GM21723 (cell line): ENCODE measurements at regions not wholly inside any gene's neighbourhood (a gene's known extent, or its start where the extent isn't known, plus 50 kb on each side); places are given as distances from the start of the nearest gene placed in this dataset.
A peak's percentile ranks its signal among the peaks of the same experiment; 100 is the strongest.

Experiments
- ATAC-seq: cut with Tn5 transposase; IDR thresholded peaks from one replicate; pipeline ENCODE4 v1.9.1; 2021; ENCODE audit warnings: mild to moderate bottlenecking, moderate library complexity; ENCODE audit not compliant: unreplicated experiment

DNA sequence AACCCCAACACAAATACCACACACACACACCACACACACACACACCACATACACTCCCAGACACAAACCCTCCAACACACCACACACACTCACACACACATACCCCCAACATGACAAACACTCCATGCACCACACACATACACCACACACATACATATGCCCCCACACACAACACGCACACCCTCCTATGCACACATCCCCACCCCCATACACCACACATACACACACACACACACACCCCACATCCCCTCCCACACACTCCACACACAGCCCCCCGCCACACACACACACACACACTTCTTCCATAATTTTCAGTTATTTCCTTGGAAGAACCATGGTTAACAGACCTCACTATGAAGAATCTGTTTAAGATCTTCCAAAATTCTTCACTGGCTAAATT, 173.5 kb upstream of the KCNIP4 start:
- ATAC-seq, result no peak

DNA sequence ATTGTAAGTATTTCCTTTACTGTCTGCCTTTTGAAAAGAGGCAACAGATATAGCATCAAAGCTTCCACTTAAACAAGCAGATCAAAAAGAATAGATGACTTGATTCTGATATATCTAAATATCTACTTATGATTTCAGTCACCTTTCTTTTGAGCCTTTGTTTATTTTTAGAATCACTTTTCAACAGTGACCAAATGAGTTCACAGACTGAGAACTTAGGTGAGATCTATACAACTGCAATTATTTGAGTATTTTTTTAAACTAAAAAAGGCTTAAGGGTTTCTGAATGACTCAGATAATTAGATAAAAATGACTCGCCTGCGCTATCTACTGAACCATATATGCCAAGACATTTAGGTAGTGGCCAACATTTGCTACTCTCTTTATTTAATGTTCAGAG, 166.7 kb upstream of the KCNIP4 start:
- ATAC-seq, result no peak

DNA sequence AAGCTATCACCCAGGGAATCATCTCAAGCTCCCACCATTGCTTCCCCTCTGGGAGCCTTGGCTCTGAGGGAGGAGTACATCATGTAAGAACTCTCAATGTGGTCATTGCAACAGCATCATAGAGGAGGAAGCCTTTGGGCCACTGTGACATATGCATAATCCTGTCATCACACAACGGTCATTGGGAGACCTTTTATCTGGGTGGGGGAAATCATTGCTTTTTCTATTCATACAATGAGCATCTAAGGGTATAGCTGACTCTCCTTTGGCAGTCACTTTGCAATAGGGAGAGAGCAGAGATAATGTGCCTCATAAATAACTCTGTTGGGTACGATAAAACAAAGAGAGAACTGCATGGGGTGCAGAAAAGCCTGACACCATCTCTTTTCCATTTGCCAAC, 155.2 kb upstream of the KCNIP4 start:
- no peak for ATAC-seq

DNA sequence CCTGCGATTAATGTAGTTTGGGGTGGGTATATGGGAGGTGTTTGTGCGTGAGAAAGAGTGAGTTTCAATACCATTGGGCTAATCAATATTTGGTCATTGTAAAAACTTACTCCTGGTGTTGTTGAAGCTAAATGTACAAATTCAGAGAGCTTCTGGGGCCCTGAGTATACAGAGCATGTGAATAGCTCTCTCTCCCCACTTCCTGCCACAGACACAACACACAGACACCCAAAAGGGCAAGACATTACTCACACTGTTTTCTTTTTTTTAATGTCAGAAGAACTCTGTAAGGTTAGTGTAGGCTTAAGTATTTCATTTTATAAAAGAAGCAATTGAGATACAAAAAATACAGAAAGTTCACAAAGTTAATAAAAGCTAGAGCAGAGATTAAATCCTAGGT, 151.3 kb upstream of the KCNIP4 start:
- no peak for ATAC-seq

DNA sequence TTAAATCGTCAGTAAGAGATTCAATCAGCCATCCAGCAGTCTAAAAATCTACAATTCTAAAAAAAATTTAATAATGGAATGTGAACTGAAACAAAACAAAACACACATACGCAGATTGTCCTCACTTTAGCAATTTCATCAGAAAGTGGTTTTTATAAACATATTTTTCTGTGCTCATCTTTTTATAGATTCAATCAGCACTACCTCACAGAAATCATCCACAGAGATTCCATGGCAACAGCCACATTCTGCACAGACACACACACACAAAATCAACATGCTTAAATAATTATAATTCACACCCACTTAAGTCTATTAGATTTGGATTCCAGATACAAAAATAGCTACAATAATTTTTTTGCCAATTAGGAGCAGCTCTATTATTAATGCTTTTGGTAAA, 149.0 kb upstream of the KCNIP4 start:
- no peak for ATAC-seq

DNA sequence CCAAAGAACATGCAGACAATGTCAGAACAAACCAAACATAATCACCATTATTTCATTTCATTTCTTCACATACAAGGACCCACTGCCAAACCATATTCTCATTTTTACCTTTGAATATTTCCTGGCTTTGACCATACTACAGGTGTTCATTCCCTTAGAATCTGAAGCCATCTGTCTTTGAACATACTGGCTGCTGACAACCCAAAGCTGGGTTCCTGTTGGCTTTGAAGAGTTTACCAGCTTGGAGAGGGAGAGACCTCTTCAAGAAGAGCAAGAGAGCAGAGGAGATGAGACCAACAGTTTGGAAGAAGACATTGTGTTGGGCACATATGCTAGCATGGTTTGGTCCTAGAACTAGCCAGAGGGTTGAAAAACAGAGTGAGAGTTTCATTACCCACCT, 145.6 kb upstream of the KCNIP4 start:
- ATAC-seq, result no peak

DNA sequence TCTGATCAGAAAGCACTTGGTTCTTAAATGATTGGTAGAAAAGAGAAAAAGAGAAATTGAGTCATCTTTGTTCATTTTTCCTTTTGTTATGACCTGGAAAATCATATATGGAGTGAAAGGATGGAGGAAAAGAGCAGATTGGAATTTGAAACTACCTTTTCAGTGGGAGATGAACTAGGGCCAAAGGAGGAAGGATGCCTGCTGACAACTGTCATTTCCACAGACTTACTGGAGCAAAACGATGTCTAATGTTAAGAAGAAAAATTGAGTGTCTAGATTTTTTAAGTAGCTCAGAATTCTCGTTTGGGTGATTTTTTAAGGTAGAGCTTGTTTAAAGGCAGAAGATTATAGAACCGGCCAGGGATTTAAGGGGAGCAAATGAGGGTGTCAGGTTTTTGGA, 144.6 kb upstream of the KCNIP4 start:
- no peak for ATAC-seq

DNA sequence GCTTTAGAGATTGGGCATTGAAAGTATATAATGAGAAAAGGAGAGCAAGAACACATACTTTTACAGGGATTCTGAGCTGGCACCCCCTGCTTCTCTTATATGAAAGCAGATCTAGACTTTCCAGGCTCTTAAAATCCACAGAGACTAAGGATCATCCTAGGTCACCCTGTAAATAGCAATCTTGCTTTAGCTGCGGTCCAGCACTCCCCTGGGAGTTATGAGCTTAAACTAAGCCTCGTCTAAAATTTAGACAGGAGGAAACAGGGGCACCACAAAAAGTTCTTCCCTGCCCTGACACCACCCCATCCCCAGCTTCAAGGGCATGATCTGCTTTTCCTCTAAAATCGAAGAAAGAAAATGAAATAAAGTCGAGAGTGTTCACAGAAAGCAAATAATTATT, 143.3 kb upstream of the KCNIP4 start:
- ATAC-seq, result no peak

DNA sequence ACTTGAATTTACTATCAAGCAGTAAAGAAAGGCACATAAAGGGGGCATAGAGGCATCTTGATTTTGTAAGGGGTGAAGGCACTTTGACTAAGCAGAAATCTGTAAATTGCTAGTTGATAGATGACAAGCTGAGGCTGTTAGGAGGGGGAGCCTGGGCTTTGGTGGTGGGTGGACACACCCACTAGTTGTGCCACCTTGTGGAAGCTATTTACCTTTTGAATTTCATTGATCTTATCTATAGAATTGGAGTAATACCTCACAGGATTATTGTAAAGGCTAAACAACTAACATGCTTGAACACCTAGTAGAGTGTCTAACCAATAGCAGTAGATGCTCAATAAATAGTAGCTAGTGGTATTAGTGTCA, 142.8 kb upstream of the KCNIP4 start:
- no peak for ATAC-seq

DNA sequence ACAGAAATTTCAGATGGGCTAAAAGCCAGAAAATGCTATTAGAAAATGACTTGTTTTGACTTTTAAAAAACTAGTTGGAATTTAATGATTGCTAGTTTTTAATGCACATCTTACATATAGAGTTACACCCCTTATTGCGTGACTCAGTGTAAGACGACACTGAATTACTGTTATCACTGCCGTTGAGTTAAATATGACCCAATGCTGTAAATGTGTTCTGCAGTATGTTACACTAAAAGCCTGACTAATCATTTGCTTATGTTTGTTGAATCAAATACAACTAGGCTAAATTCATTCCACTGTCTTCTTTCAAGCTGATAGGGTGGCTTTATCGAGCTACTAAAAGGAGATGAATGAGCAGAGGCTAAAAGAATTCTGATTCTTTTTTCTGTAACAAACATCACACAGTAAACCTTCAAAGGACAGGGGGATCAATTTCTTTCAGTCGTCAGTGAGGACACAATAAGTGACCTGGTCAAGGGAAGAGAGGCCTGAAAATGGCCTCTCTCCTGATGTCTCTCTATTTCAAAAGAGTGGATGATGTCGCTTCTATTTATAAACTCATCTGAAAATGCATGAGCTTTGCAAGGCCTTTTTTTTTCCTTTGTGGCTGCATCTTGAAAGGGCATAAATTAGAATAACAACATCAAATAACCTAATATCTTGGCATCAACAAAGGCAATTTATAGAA, 142.2 kb upstream of the KCNIP4 start:
- no peak for ATAC-seq

DNA sequence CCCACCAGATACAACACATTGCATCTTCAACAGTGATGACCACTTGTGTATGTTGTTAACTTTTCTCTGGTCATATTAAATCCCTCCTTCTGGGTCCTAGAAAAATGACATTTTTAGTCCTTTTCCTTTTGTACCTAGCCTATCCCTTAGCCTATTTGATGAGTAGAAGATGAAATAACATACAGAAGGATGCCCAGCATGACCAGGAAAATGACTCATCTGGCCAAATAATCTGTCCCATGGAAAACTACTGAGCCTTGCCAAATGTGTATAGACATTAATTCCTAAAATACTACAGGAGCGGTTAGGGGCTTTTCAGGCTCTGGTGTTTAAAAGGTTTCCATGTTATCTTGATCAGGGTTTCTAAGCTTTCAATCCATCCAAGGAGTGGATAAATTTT, 129.0 kb upstream of the KCNIP4 start:
- no peak for ATAC-seq

DNA sequence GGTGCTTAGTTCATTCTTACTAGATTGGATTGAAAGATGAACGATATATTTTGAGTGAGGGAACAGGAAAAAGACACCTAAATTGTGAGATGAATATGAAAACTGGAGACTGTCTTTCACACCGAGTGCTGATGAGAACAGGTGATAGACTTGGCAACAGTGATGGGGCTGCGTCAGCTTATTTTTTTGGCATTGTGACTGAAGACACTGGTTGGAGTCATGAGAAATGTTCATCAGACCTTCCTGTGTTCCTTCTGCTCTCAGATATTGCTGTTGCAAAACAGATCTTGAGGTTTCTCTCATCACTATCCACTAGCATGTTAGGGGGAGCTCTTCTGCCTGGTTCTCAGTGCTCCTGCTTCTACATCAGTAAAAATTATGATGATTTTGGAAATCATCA, 124.2 kb upstream of the KCNIP4 start:
- no peak for ATAC-seq

DNA sequence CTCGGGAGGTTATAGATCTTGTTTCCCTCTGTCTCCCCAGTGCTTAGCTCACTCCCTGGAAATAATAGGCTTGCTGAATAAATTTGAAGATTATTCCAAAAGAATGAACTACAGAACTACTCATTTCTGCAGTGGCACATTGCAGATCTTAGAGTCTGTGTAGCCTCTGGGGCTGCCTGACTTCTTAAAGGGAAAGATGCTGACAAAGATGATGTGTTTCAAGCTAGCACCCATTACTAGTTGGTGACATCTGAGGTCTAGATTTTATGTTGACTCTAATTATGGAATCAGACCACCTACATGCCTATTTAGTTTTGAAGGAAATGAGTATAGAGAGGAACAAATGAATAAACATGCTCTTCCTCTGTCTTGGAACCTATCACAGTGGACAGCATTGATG, 123.7 kb upstream of the KCNIP4 start:
- no peak for ATAC-seq

DNA sequence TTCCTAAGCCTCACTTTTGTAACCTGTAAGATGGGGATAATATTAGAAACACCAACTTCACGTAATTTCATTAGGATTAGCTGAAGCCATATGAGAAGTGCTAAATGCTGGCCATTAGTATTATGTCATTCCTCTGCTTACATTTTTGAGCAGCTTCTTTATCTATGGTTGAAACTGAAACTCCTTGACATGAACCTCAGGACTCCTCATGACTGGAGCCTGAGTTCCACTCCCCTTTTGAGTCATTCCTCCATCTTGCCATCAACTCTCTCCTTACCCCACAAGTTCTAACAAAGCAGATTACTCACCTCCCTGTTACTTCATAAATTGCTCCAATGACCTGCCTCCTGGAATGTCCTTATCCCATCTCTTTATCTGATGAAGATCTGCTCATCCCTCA, 123.2 kb upstream of the KCNIP4 start:
- ATAC-seq, result peak; percentile 79

DNA sequence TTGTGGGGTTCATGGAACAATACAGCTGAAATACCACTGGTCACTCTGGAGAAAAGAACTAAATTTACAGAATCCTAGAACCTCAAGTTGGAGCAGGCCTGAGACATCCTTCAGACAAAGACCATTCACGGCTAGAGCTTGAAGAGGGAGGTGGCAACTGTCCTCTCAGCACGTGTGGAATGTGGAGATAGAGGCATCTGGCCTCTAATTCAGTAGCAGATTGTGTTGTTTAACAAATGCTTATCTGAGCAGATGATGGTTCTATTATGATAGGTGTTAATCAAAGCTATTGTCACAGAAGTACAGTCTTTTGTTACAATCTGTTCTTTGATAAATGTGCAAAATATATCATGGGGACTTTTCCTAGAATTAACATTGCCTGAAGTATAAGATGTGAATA, 121.7 kb upstream of the KCNIP4 start:
- ATAC-seq, result no peak

DNA sequence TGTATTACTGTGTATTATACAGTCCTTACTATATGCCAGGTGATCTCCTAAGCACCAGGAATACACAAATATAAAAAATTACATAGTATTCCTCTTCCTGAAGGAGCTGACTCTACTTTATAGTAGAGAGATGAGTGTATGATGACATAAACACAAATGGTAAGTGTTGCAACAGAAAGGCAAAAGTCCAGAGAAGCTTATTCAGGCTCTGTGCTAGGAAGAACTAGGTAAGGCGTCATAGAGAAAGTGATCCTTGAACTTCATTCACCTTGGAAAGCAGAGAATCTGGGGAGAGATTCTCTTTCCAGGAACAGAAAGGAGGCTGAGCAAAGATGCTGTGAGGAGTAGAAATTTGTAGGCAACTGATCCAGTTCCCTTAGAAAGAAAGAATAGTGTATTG, 115.0 kb upstream of the KCNIP4 start:
- no peak for ATAC-seq

DNA sequence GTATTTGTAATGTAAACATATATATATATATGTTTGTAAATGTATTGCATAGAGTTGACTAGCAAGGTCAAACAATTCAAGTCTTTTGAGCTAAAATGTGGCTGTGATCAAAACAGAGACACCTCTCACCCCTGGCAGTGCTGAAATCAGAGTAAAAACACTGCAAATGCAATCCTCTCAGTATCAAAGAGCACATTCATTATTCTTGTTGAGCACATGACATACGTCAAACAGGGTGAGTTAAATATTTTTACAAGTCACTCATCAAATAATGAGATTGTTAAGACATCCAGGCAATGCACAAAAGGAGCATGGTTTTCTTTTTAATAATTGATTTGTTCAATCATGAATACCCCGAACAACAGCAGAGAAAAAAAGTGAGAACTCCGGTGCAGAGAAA, 114.1 kb upstream of the KCNIP4 start:
- ATAC-seq, result no peak

DNA sequence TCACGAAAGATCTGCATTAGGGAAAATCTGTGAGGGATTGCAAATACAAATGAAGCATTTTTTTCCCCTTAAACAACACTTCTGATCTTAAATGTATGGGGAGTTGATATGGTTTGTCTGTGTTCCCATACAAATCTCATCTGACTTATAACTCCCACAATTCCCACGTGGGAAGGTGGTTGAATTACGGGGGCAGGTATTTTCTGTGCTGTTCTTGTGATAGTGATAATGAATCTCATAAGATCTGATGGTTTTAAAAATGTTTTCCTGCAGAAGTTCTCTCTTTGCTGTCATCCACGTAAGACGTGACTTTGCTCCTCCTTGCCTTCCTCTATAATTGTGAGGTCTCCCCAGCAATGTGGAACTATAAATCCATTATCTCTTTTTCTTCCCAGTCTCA, 107.4 kb upstream of the KCNIP4 start:
- no peak for ATAC-seq

DNA sequence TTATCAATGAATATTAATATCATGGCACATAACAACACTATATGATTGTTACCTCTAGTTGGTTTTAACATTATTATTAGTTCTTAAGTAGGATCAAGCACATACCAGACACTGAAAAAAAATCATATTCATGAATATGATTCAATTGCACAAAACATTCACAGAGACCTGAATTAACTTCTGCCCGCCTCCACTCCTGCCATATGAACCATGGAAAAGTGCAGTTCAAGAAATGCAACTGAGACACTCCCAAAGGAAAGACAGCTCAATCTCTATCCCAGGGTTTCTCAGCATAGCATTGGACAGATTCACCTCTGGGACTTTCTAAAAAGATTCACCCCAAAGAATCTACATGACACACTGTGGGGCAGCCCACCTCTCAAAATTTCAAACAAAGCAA, 103.5 kb upstream of the KCNIP4 start:
- ATAC-seq, result no peak

DNA sequence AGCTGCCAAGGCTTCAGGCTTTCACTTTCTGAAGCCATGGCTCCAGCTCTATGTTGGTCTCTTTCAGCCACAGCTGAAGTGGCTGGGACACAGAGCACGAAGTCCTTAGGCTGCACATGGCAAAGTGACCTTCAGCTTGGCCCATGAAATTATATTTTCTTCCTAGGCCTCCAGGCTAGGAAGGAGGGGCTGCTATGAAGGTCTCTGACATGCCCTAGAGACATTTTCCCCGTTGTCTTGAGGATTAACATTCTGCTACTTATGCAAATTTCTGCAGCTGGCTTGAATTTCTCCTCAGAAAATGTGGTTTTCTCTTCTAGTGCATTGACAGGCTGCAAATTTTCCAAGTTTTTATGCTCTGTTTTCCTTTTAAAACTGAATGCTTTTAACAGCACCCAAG, 99.8 kb upstream of the KCNIP4 start:
- no peak for ATAC-seq

DNA sequence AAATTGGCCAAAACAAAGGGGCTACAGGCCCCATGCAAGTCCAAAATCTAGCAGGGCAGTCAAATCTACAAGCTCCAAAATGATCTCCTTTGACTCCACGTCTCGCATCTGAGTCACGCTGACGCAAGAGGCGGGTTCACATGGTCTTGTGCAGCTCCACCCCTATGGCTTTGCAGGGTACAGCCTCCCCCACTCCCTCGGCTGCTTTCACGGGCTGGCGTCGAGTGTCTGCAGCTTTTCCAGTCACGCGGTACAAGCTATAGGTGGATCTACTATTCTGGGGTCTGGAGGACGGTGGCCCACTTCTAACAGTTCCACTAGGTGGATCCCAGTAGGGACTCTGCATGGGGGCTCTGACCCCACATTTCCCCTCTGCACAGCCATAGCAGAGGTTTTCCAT, 99.2 kb upstream of the KCNIP4 start:
- ATAC-seq, result no peak

DNA sequence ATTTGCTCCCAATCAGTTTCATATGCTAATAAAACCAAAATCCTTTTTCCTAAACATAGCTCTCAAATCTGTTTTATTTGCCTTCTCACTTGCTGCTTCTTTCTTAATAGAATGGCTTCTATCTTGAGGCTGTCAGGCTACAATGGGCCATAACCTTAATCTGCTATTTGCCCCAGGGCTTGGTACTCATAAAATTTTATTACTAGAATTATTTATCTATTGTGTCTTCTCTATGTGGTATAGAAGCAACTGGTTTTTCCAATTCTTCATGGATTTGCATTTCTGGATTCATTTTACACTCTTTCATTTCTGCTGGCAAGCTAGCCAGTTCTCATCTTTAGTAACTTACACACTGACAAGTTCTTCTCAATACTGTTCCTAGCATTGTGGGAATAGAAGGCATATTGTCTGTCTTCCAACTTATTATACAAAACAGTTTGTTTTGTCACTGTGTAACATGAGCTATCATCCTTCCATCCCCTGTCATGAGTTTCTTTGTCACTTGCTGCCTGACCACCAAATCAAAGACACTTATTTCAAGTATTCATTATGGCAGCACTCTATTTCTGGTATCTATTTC, 96.6 kb upstream of the KCNIP4 start:
- ATAC-seq, result no peak

DNA sequence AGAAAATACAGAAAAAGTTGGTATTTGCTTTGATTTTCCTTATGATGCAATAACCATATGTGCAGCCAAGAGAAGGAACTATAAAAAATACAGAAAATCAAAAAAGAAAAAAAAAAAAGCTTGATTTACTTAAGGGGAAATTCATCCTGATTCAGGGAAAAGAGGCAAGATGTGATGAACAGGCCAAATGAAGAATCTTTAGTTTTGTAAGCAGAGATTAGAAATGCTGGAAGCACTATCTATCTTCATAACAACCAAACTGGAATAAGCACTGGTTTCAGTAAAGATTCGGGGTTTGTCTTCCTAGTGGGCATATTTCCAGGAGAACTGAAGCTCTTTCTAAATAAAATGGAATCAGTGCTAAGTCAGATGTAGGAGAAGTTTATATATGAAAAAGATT, 82.9 kb upstream of the KCNIP4 start:
- ATAC-seq, result no peak
